HCT116 (cell line): ENCODE measurements at regions not wholly inside any gene's neighbourhood (a gene's known extent, or its start where the extent isn't known, plus 50 kb on each side); places are given as distances from the start of the nearest gene placed in this dataset.

Experiments
- ATAC-seq: fragments of 200-7000 bp; cut with Tn5 transposase; 2 replicates; pipeline ENCODE4 v1.9.1; 2020; ENCODE audit warnings: mild to moderate bottlenecking, moderate library complexity
- BruUV-seq: library from RNA; stranded (reverse); fragments of 400-500 nt; replicated peaks from 2 replicates; lab custom pipeline; 2021; lab: Mats Ljungman, UMichigan
- CTCF ChIA-PET: fragments of 300-600 bp; sonication (Branson Sonifier 250); formaldehyde crosslinking; loops from one replicate; lab custom pipeline; 2021; ENCODE audit warnings: antibody characterized with exemption; lab: Charles Lee
- POLR2A ChIA-PET: fragments of 300-600, 350-600 bp; sonication (Branson Sonifier 250); formaldehyde crosslinking; loops from one replicate; lab custom pipeline; 2021; ENCODE audit warnings: antibody characterized with exemption; lab: Charles Lee
- RAD21 ChIA-PET, 2 experiments: fragments of 300-600 bp; sonication (Branson Sonifier 250); formaldehyde crosslinking; loops; one replicate each; lab custom pipeline; 2023; ENCODE audit warnings: low total read pairs in 2 of 2; ENCODE audit not compliant: uncharacterized antibody in 2 of 2, unreplicated experiment in 2 of 2, low non-redundant PET in 1 of 2; lab: Charles Lee
- DNase-seq: peaks from one replicate; pipeline ENCODE4 v3.0.0-alpha.2; 2010; ENCODE audit warnings: low read depth, low spot score
- H2AFZ ChIP-seq: fragments of 200-600 bp; shearing (Covaris generic), sonication (generic); 2 replicates; pipeline ENCODE4 v1.6.1; 2017; ENCODE audit warnings: low read depth, mixed run types, mixed read lengths, antibody characterized with exemption, low read length; ENCODE audit not compliant: poor library complexity, severe bottlenecking
- H3K27ac ChIP-seq: 2 replicates; pipeline ENCODE4 v1.5.1; 2012; ENCODE audit warnings: low read depth, low read length
- H3K27me3 ChIP-seq: fragments of 200-600 bp; sonication (generic); 2 replicates; pipeline ENCODE4 v1.6.1; 2016; ENCODE audit warnings: mixed run types, low read length, mixed read lengths; ENCODE audit not compliant: insufficient read depth
- H3K36me3 ChIP-seq, 2 experiments: fragments of 200-500 bp in 1 of 2; fragments of 200-600 bp in 1 of 2; sonication (Bioruptor generic) in 1 of 2; sonication (generic) in 1 of 2; 2 replicates each; pipeline versions ENCODE4 v1.5.1 to v1.6.1; 2014 to 2016; ENCODE audit warnings: low read length in 2 of 2, inconsistent platforms in 1 of 2, mixed read lengths in 1 of 2, mixed run types in 1 of 2; ENCODE audit not compliant: insufficient read depth in 2 of 2, control insufficient read depth in 1 of 2
- H3K4me1 ChIP-seq, 2 experiments: fragments of 200-600 bp in 1 of 2; sonication (generic) in 1 of 2; 2 replicates each; pipeline versions ENCODE4 v1.5.1 to v1.6.1; 2012 to 2017; ENCODE audit warnings: low read length in 2 of 2, inconsistent platforms in 1 of 2, mild to moderate bottlenecking in 1 of 2, mixed read lengths in 1 of 2, mixed run types in 1 of 2, moderate library complexity in 1 of 2; ENCODE audit not compliant: insufficient read depth in 2 of 2, control insufficient read depth in 1 of 2
- H3K4me2 ChIP-seq: fragments of 200-600 bp; sonication (generic); 2 replicates; pipeline ENCODE4 v1.6.1; 2017; ENCODE audit warnings: mixed run types, low read length, mixed read lengths
- H3K4me3 ChIP-seq, 2 experiments: fragments of 200-600 bp in 1 of 2; sonication (generic) in 1 of 2; replicated peaks in 1 of 2; 2 replicates each; pipeline ENCODE4 v1.5.1; 2011 to 2016; ENCODE audit warnings: low read length in 2 of 2, control low read depth in 1 of 2, low read depth in 1 of 2, mild to moderate bottlenecking in 1 of 2, mixed read lengths in 1 of 2, mixed run types in 1 of 2
- H3K79me2 ChIP-seq: fragments of 200-600 bp; sonication (generic); 2 replicates; pipeline ENCODE4 v1.6.1; 2017; ENCODE audit warnings: mild to moderate bottlenecking, mixed run types, low read length, moderate library complexity, mixed read lengths; ENCODE audit not compliant: insufficient read depth
- H3K9ac ChIP-seq: fragments of 200-600 bp; sonication (generic); 2 replicates; pipeline ENCODE4 v1.6.1; 2016; ENCODE audit warnings: low read length, mixed read lengths
- H3K9me2 ChIP-seq: fragments of 200-600 bp; sonication (generic), shearing (Covaris generic); 2 replicates; pipeline ENCODE4 v1.6.1; 2017; ENCODE audit warnings: mixed run types, mild to moderate bottlenecking, moderate library complexity; ENCODE audit not compliant: insufficient read depth
- H3K9me3 ChIP-seq, 2 experiments: fragments of 200-500 bp in 1 of 2; fragments of 200-600 bp in 1 of 2; sonication (Bioruptor generic) in 1 of 2; sonication (generic) in 1 of 2; 2 replicates each; pipeline ENCODE4 v1.6.1; 2014 to 2017; ENCODE audit warnings: low read length in 2 of 2, mixed read lengths in 2 of 2, inconsistent platforms in 1 of 2, low read depth in 1 of 2, mild to moderate bottlenecking in 1 of 2, mixed run types in 1 of 2, moderate library complexity in 1 of 2; ENCODE audit not compliant: control insufficient read depth in 1 of 2, insufficient read depth in 1 of 2
- H4K20me1 ChIP-seq: fragments of 200-600 bp; sonication (generic), shearing (Covaris generic); 2 replicates; pipeline ENCODE4 v1.6.1; 2017; ENCODE audit warnings: mixed run types, mild to moderate bottlenecking, moderate library complexity; ENCODE audit not compliant: insufficient read depth
- CEBPB ChIP-seq: IDR thresholded peaks from 2 replicates; pipeline ENCODE4 v1.6.1; 2012; ENCODE audit warnings: low read depth
- EGR1 ChIP-seq: IDR thresholded peaks from 2 replicates; pipeline ENCODE4 v1.6.1; 2012; ENCODE audit warnings: low read depth
- EZH2 ChIP-seq: fragments of 200-600 bp; sonication (generic); IDR thresholded peaks from 2 replicates; pipeline ENCODE4 v1.6.1; 2017; ENCODE audit warnings: antibody characterized with exemption, mixed run types
- JUND ChIP-seq: IDR thresholded peaks from 2 replicates; pipeline ENCODE4 v1.6.1; 2012
- POLR2AphosphoS5 ChIP-seq: IDR thresholded peaks from 2 replicates; pipeline ENCODE4 v1.6.1; 2011; ENCODE audit warnings: mild to moderate bottlenecking, low read depth, low read length, moderate library complexity
- RAD21 ChIP-seq: IDR thresholded peaks from 2 replicates; pipeline ENCODE4 v1.6.1; 2012; ENCODE audit warnings: low read depth, mild to moderate bottlenecking
- REST ChIP-seq: IDR thresholded peaks from 2 replicates; pipeline ENCODE4 v1.6.1; 2012; ENCODE audit warnings: low read depth
- SP1 ChIP-seq: IDR thresholded peaks from 2 replicates; pipeline ENCODE4 v1.6.1; 2012; ENCODE audit warnings: low read depth
- TCF7L2 ChIP-seq: IDR thresholded peaks from 2 replicates; pipeline ENCODE4 v1.7.0; 2011; ENCODE audit warnings: borderline replicate concordance, inconsistent platforms; ENCODE audit not compliant: insufficient read depth, insufficient read length; ENCODE audit errors: extremely low read depth
- ZFX ChIP-seq: fragments of 450-650 bp; IDR thresholded peaks from 2 replicates; pipeline ENCODE4 v1.6.1; 2017
- ZNF274 ChIP-seq: fragments of 200-500 bp; sonication (Bioruptor generic); IDR thresholded peaks from 2 replicates; pipeline ENCODE4 v1.6.1; 2014; ENCODE audit warnings: mild to moderate bottlenecking, low read depth, low read length, inconsistent platforms
- intact Hi-C: fragments of 100-400 bp; cut with micrococcal nuclease; formaldehyde crosslinking; loops from 2 replicates; pipeline ENCODE4 v1.10.0; 2022
- TF ChIP-seq, protein P1 (sequence below): IDR thresholded peaks from 2 replicates; pipeline ENCODE4 v1.6.1; 2011; ENCODE audit warnings: mild to moderate bottlenecking, low read length, moderate library complexity; ENCODE audit not compliant: insufficient replicate concordance; ENCODE audit errors: extremely low read depth
- TF ChIP-seq, protein P2 (sequence below): IDR thresholded peaks from 2 replicates; pipeline ENCODE4 v1.6.1; 2012

DNA sequence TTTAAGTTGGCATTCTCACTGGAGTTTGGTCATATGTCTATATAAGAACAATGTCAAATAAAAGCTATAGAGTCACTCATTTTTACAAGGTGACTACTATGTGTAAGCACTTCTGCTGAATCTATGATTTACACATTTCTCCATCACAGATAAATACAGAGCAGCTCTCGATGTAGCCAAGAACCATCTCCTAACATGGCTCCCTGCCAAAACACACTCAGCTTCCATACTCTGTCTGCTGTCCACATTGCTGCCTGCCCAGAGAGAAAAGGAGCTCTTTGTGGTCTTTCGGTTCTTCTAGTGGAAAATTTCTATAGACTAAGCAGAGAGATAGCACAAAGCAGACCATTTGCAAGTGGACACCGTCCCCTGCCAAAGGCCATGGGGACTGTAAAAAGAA lies 190.9 kb upstream of the KLF12 start:
- no peak overlapping the region for H2AFZ ChIP-seq

More for the DNA sequence above, 190.9 kb upstream of the KLF12 start:
- no peaks in the 10 kb centered on the region for H3K27me3 ChIP-seq
- POLR2A ChIA-PET, result no interaction called here
- TF ChIP-seq, protein P1, sequence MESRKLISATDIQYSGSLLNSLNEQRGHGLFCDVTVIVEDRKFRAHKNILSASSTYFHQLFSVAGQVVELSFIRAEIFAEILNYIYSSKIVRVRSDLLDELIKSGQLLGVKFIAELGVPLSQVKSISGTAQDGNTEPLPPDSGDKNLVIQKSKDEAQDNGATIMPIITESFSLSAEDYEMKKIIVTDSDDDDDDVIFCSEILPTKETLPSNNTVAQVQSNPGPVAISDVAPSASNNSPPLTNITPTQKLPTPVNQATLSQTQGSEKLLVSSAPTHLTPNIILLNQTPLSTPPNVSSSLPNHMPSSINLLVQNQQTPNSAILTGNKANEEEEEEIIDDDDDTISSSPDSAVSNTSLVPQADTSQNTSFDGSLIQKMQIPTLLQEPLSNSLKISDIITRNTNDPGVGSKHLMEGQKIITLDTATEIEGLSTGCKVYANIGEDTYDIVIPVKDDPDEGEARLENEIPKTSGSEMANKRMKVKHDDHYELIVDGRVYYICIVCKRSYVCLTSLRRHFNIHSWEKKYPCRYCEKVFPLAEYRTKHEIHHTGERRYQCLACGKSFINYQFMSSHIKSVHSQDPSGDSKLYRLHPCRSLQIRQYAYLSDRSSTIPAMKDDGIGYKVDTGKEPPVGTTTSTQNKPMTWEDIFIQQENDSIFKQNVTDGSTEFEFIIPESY, result no peak
- TF ChIP-seq, protein P2, sequence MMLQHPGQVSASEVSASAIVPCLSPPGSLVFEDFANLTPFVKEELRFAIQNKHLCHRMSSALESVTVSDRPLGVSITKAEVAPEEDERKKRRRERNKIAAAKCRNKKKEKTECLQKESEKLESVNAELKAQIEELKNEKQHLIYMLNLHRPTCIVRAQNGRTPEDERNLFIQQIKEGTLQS, result no peak
- TF ChIP-seq SP1 (no peak), TCF7L2 (no peak), CEBPB (no peak), RAD21 (no peak), JUND (no peak), ZNF274 (no peak), REST (no peak), EZH2 (no peak), EGR1 (no peak), POLR2AphosphoS5 (no peak), ZFX (no peak)
- H3K9me2 ChIP-seq, result no peaks in the 10 kb centered on the region
- H4K20me1 ChIP-seq, result no peaks in the 10 kb centered on the region
- no peaks in the 10 kb centered on the region for H3K79me2 ChIP-seq
- CTCF ChIA-PET, result no interaction called here
- intact Hi-C loops, result no loop called here
- no peak overlapping the region for H3K4me3 ChIP-seq
- H3K36me3 ChIP-seq, result no peaks in the 10 kb centered on the region
- no peaks in the 10 kb centered on the region for H3K4me1 ChIP-seq
- no peak for ATAC-seq
- no peak overlapping the region for H3K9ac ChIP-seq
- RAD21 ChIA-PET, result interaction anchor here in 1 of 2 experiments (0.7 kb wide), 1 partner anchor 562 kb away, joined by 3 read pairs; no protein-coding TSS in a partner anchor
- no peak overlapping the region for H3K27ac ChIP-seq
- no peak overlapping the region for H3K4me2 ChIP-seq
- H3K9me3 ChIP-seq, result no peaks in the 10 kb centered on the region
- DNase-seq, result no peak
- BruUV-seq, result no TSS peak
